Tibial nerve (tissue), 4 donors: ENCODE measurements at regions not wholly inside any gene's neighbourhood (a gene's known extent, or its start where the extent isn't known, plus 50 kb on each side); places are given as distances from the start of the nearest gene placed in this dataset.

Source experiments
- CTCF ChIP-seq, 5 experiments: fragments of 200-600 bp in 3 of 5; fragments of 450-650 bp in 2 of 5; sonication (generic) in 3 of 5; IDR thresholded peaks; one replicate each; pipeline ENCODE4 v1.5.1; 2016 to 2019; ENCODE audit warnings: antibody characterized with exemption in 5 of 5, mild to moderate bottlenecking in 3 of 5, moderate library complexity in 2 of 5
- EP300 ChIP-seq, 2 donors: sonication (generic); formaldehyde crosslinking; IDR thresholded peaks; one replicate each; pipeline ENCODE4 v1.6.1; 2017; ENCODE audit warnings: antibody characterized with exemption in 2 of 2, mild to moderate bottlenecking in 1 of 2
- POLR2A ChIP-seq, 2 donors: fragments of 450-650 bp; IDR thresholded peaks; one replicate each; pipeline ENCODE4 v1.6.1; 2017; ENCODE audit warnings: antibody characterized with exemption in 2 of 2, mild to moderate bottlenecking in 2 of 2, moderate library complexity in 2 of 2

GRCh38 chr2:118523761-118524160 lies 323.7 kb downstream of the EN1 start:
- TF ChIP-seq CTCF (IDR thresholded peaks at IDR 0.05) (no peak), POLR2A (IDR thresholded peaks at IDR 0.05) (no peak), EP300 (IDR thresholded peaks at IDR 0.05) (no peak)
